Type B pancreatic cell (in vitro differentiated cells): ENCODE measurements at regions not wholly inside any gene's neighbourhood (a gene's known extent, or its start where the extent isn't known, plus 50 kb on each side); places are given as distances from the start of the nearest gene placed in this dataset.
"Not testable (repeated sequence)": the region's sequence is repeated elsewhere in the genome, so short reads cannot be mapped to it uniquely, and the experiment has no call there.

Experiments
- DNase-seq: peaks from one replicate; pipeline ENCODE4 v3.0.0; 2021; ENCODE audit warnings: mixed read lengths; ENCODE audit not compliant: unreplicated experiment; ENCODE audit errors: extremely low spot score
- H3K27ac Mint-ChIP-seq: 2 replicates; pipeline ENCODE4 v1.8.0; 2021; ENCODE audit warnings: mild to moderate bottlenecking, mixed read lengths
- H3K27me3 Mint-ChIP-seq: 2 replicates; pipeline ENCODE4 v1.8.0; 2021; ENCODE audit warnings: mixed read lengths
- H3K36me3 Mint-ChIP-seq: 2 replicates; pipeline ENCODE4 v1.8.0; 2021; ENCODE audit warnings: mixed read lengths
- H3K4me1 Mint-ChIP-seq: one replicate; pipeline ENCODE4 v1.8.0; 2021; ENCODE audit warnings: mixed read lengths; ENCODE audit not compliant: unreplicated experiment
- H3K4me3 Mint-ChIP-seq: 2 replicates; pipeline ENCODE4 v1.8.0; 2021; ENCODE audit warnings: mild to moderate bottlenecking, mixed read lengths
- H3K9me3 Mint-ChIP-seq: 2 replicates; pipeline ENCODE4 v1.8.0; 2021; ENCODE audit warnings: mixed read lengths
- TF ChIP-seq, protein P1 (sequence below): fragments of 200-600 bp; sonication (generic); conservative IDR thresholded peaks from 2 replicates; pipeline ENCODE4 v1.5.0; 2021; ENCODE audit warnings: antibody characterized with exemption, mild to moderate bottlenecking

DNA sequence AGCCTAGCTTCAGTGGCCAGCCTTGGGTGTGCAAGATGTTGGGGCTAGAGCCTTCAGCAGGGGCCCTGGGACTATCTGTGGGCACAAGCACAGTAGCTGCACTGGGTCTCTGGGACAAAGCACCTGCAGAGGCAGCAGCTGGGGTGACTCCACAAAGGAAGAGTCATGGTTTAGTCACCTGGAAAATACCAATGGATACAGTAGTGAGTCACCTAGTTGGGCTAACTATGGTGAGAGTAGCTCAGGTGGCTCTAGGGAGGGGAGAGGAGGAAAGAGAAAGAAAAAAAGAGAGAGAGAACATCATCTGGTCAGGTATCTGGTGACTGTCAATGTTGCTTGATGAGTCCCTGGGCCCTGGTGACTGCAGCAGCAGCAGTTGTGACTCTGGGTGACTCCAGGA lies 72.9 kb upstream of the SPIN4 start:
- Mint-ChIP-seq H3K27me3 (no peaks in the 10 kb centered on the region), H3K4me1 (no peaks in the 10 kb centered on the region), H3K36me3 (peaks cover 3% of the 10 kb centered on the region), H3K27ac (no peak overlapping the region), H3K9me3 (no peaks in the 10 kb centered on the region), H3K4me3 (no peak overlapping the region)
- TF ChIP-seq, protein P1, sequence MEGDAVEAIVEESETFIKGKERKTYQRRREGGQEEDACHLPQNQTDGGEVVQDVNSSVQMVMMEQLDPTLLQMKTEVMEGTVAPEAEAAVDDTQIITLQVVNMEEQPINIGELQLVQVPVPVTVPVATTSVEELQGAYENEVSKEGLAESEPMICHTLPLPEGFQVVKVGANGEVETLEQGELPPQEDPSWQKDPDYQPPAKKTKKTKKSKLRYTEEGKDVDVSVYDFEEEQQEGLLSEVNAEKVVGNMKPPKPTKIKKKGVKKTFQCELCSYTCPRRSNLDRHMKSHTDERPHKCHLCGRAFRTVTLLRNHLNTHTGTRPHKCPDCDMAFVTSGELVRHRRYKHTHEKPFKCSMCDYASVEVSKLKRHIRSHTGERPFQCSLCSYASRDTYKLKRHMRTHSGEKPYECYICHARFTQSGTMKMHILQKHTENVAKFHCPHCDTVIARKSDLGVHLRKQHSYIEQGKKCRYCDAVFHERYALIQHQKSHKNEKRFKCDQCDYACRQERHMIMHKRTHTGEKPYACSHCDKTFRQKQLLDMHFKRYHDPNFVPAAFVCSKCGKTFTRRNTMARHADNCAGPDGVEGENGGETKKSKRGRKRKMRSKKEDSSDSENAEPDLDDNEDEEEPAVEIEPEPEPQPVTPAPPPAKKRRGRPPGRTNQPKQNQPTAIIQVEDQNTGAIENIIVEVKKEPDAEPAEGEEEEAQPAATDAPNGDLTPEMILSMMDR: no peak
- DNase-seq: no peak

DNA sequence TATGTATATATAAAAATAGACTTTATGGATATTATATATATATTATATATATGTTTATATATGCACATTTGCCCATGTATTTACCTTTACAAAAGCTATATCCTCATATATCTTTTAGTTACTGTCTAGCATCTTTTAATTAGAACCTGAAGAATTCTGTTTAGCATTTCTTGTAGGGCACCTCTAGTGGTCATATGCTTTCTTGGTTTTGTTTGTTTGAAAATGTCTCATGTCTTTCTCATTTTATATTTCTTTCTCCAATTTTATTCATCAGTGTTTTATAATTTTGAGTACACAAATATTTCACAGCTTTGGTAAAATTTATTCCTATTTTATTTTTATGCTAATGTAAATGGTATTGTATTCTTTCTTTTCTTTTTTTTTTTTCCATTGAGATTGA lies 70.3 kb upstream of the SPIN4 start:
- no peaks in the 10 kb centered on the region for H3K4me1 Mint-ChIP-seq
- TF ChIP-seq, protein P1: peak; percentile 59
- H3K27ac Mint-ChIP-seq: no peak overlapping the region
- no peak overlapping the region for H3K4me3 Mint-ChIP-seq
- peaks cover 3% of the 10 kb centered on the region for H3K9me3 Mint-ChIP-seq
- no peaks in the 10 kb centered on the region for H3K27me3 Mint-ChIP-seq
- H3K36me3 Mint-ChIP-seq: peaks cover 3% of the 10 kb centered on the region
- no peak for DNase-seq

- no peak for DNase-seq
- H3K4me3 Mint-ChIP-seq: no peak overlapping the region
- H3K9me3 Mint-ChIP-seq: peaks cover 4% of the 10 kb centered on the region
- no peaks in the 10 kb centered on the region for H3K27me3 Mint-ChIP-seq
- H3K36me3 Mint-ChIP-seq: no peaks in the 10 kb centered on the region
- TF ChIP-seq, protein P1: no peak
- H3K4me1 Mint-ChIP-seq: no peaks in the 10 kb centered on the region
- H3K27ac Mint-ChIP-seq: no peak overlapping the region
Measured at GRCh38 chrX:63418211-63418610, 67.1 kb upstream of the SPIN4 start.

GRCh38 chrX:63417649-63418048 lies 66.5 kb upstream of the SPIN4 start:
- Mint-ChIP-seq H3K27me3 (no peaks in the 10 kb centered on the region), H3K4me1 (no peaks in the 10 kb centered on the region), H3K9me3 (peaks cover 4% of the 10 kb centered on the region), H3K27ac (no peak overlapping the region), H3K4me3 (no peak overlapping the region), H3K36me3 (no peaks in the 10 kb centered on the region)
- DNase-seq: no peak
- TF ChIP-seq, protein P1: no peak

DNA sequence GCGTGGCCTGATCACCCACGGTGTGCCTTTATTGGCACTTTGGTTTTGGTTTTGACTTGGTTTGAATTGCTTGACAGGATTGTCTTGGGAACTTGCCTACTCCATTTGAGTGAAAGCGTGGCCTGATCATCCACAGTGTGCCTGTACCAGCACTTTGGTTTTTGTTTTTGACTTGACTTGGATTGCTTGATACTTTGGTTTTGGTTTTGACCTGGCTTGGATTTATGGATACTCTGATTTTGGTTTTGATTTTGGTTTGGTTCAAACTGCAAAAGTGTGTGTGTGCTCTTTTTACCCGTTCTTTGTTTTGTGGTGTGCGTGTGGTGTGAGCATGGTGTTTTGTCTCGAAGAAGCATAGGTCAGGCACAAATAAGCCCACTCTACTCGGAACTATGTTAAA lies 58.8 kb upstream of the SPIN4 start:
- not testable (repeated sequence) for H3K4me3 Mint-ChIP-seq, H3K27me3 Mint-ChIP-seq, H3K4me1 Mint-ChIP-seq, H3K36me3 Mint-ChIP-seq, H3K27ac Mint-ChIP-seq, DNase-seq, H3K9me3 Mint-ChIP-seq

DNA sequence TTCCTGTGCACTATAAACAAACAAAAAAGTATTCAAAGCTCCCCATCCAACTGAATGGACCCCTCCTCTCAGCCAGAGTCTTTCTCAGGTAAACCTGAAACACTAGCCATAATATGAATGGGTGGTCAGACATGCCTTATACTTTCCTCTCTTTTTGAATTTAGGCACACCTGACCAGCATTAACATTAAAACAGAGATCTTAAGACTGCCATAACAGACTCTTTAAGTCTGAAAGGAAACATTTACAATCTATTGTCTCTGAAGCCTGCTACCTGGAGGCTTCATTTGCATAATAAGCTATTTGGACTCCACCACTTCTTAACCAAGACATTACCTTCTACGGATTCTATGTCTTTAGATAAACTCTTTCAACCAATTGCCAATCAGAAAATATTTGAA lies 56.9 kb upstream of the SPIN4 start:
- Mint-ChIP-seq H3K36me3 (no peaks in the 10 kb centered on the region), H3K27ac (no peak overlapping the region), H3K4me1 (no peaks in the 10 kb centered on the region), H3K27me3 (no peaks in the 10 kb centered on the region), H3K9me3 (peaks cover 6% of the 10 kb centered on the region), H3K4me3 (no peak overlapping the region)
- no peak for DNase-seq
- TF ChIP-seq, protein P1: no peak
